ENCODE measurements at regions not wholly inside any gene's neighbourhood (a gene's known extent, or its start where the extent isn't known, plus 50 kb on each side); places are given as distances from the start of the nearest gene placed in this dataset.
"Not testable (repeated sequence)": the region's sequence is repeated elsewhere in the genome, so short reads cannot be mapped to it uniquely, and the experiment has no call there.

GRCh38 chr10:22133749-22134624 lies 83.8 kb downstream of the EBLN1 start:
- TF ChIP-seq CTCF (IDR thresholded peaks at IDR 0.05; ENCODE audit: extremely low read depth, missing control alignments), result no peak
- peak; percentile 55 for DNase-seq (ENCODE audit: low spot score)

GRCh38 chr10:22130824-22131223 lies 87.0 kb downstream of the EBLN1 start:
- not testable (repeated sequence) for DNase-seq (ENCODE audit: low spot score)

GRCh38 chr10:22129612-22130011 lies 88.2 kb downstream of the EBLN1 start:
- not testable (repeated sequence) for DNase-seq (ENCODE audit: low spot score)

GRCh38 chr10:22121181-22121580 lies 96.6 kb downstream of the EBLN1 start:
- DNase-seq (ENCODE audit: low spot score), result not testable (repeated sequence)

- not testable (repeated sequence) for DNase-seq (ENCODE audit: low spot score)
Observed at GRCh38 chr10:22120072-22120471, 97.7 kb downstream of the EBLN1 start.

- DNase-seq (ENCODE audit: low spot score), result not testable (repeated sequence)
Observed at GRCh38 chr10:22119575-22119974, 98.2 kb downstream of the EBLN1 start.

- no peak for DNase-seq (ENCODE audit: low spot score)
- no peak for TF ChIP-seq CTCF (IDR thresholded peaks at IDR 0.05; ENCODE audit: extremely low read depth, missing control alignments)
Observed at GRCh38 chr10:22111705-22112104, 106.1 kb downstream of the EBLN1 start.

GRCh38 chr10:22111260-22111659 lies 106.6 kb downstream of the EBLN1 start:
- no peak for DNase-seq (ENCODE audit: low spot score)
- no peak for TF ChIP-seq CTCF (IDR thresholded peaks at IDR 0.05; ENCODE audit: extremely low read depth, missing control alignments)

GRCh38 chr10:22110761-22111160 lies 107.1 kb downstream of the EBLN1 start:
- TF ChIP-seq CTCF (IDR thresholded peaks at IDR 0.05; ENCODE audit: extremely low read depth, missing control alignments), result no peak

GRCh38 chr10:22105270-22105669 lies 101.7 kb upstream of the DNAJC1 start:
- DNase-seq (ENCODE audit: low spot score), result no peak
- no peak for TF ChIP-seq CTCF (IDR thresholded peaks at IDR 0.05; ENCODE audit: extremely low read depth, missing control alignments)

More at GRCh38 chr10:22110761-22111160, 107.1 kb downstream of the EBLN1 start:
- no peak for DNase-seq (ENCODE audit: low spot score)

All from GM20000 (cell line).